Stimulated activated memory B cell treated with anti-CD40 and anti-IgM and Interleukin-4, amounts not matched to agents 10 μg/mL and 1 μg/mL and 100 μg/mL, for 72 hours (primary cell): ENCODE measurements at regions not wholly inside any gene's neighbourhood (a gene's known extent, or its start where the extent isn't known, plus 50 kb on each side); places are given as distances from the start of the nearest gene placed in this dataset.
"Not testable (repeated sequence)": the region's sequence is repeated elsewhere in the genome, so short reads cannot be mapped to it uniquely, and the experiment has no call there.

Experiments used
- ATAC-seq: fragments of 150-1000 bp; cut with Tn5 transposase; 2 replicates; pipeline ENCODE4 v1.10.0; 2021
- H3K27ac Mint-ChIP-seq: one replicate; pipeline ENCODE4 v1.8.0; 2022; ENCODE audit warnings: mild to moderate bottlenecking, mixed read lengths
- H3K27me3 Mint-ChIP-seq: one replicate; pipeline ENCODE4 v1.8.0; 2022; ENCODE audit warnings: mixed read lengths
- H3K36me3 Mint-ChIP-seq: one replicate; pipeline ENCODE4 v1.8.0; 2022; ENCODE audit warnings: mixed read lengths
- H3K4me1 Mint-ChIP-seq: one replicate; pipeline ENCODE4 v1.8.0; 2022; ENCODE audit warnings: mixed read lengths
- H3K4me3 Mint-ChIP-seq: one replicate; pipeline ENCODE4 v1.8.0; 2022; ENCODE audit warnings: mild to moderate bottlenecking, moderate library complexity, mixed read lengths
- H3K9me3 Mint-ChIP-seq: one replicate; pipeline ENCODE4 v1.8.0; 2022; ENCODE audit warnings: mixed read lengths

DNA sequence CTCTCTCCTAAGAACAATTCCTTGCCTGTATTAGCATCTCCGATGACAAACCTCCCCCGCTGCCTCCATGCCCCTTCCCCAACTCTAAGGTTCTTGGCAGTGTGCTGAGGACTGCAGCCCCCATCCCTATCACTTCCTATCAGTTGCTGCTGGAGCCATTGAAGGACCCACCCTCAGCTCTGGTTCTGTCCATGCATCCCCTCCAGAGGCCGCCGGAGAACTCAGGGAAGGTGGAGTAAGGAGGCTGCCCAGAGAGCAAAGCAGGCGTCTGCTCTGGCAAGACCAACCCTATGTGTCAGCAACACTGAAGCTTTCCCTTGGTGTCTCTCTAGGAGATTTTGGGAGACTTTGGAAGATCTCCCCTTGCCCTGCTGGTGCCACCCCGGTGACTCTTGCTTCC, 1139.5 kb downstream of the TBC1D22A start:
- Mint-ChIP-seq H3K4me1 (no peaks in the 10 kb centered on the region), H3K36me3 (no peaks in the 10 kb centered on the region), H3K4me3 (no peak overlapping the region), H3K27me3 (no peaks in the 10 kb centered on the region), H3K27ac (no peak overlapping the region), H3K9me3 (peaks cover 10% of the 10 kb centered on the region)
- ATAC-seq = no peak

DNA sequence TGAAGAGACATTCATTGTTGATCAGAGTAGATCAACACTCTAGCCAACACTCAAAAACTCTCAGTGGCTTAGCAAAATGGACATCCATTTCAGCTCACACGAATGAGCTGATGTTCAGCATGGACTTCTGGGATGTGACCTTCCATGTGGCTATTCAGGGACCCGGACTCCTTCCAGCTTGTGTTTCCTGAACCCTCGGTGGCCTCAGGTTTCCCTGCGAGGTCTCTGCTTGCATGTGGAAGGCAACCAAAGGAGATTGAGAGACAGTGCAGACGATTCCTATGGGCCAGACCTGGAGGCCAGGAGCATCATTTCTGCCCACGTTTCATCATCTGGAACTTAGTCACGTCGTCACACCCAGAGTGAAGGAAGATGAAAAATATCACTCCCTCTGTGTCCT, 1137.4 kb downstream of the TBC1D22A start:
- H3K36me3 Mint-ChIP-seq = no peaks in the 10 kb centered on the region
- no peaks in the 10 kb centered on the region for H3K27me3 Mint-ChIP-seq
- peaks cover 6% of the 10 kb centered on the region for H3K9me3 Mint-ChIP-seq
- no peak overlapping the region for H3K27ac Mint-ChIP-seq
- H3K4me3 Mint-ChIP-seq = no peak overlapping the region
- ATAC-seq = no peak
- H3K4me1 Mint-ChIP-seq = no peaks in the 10 kb centered on the region

DNA sequence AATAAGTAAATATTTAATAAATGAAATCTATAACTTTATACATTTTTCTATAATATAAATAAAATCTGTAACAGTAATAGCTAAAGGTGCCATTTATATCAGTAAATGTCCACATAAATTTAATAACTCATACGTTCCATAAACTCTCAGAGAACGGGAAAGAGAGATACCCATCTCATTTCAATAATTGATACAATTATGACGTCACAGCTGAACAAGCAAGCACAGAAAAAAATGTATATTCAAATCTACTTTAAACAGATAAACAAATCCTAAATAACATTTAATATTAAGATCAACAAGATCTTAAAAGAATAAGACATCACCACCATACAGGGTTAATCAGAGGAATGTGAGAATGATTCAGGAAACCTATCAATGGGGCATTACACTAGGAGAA, 1136.5 kb downstream of the TBC1D22A start:
- no peak for ATAC-seq
- H3K36me3 Mint-ChIP-seq = no peaks in the 10 kb centered on the region
- H3K9me3 Mint-ChIP-seq = peaks cover 12% of the 10 kb centered on the region
- H3K4me3 Mint-ChIP-seq = no peak overlapping the region
- H3K4me1 Mint-ChIP-seq = no peaks in the 10 kb centered on the region
- no peaks in the 10 kb centered on the region for H3K27me3 Mint-ChIP-seq
- H3K27ac Mint-ChIP-seq = no peak overlapping the region

DNA sequence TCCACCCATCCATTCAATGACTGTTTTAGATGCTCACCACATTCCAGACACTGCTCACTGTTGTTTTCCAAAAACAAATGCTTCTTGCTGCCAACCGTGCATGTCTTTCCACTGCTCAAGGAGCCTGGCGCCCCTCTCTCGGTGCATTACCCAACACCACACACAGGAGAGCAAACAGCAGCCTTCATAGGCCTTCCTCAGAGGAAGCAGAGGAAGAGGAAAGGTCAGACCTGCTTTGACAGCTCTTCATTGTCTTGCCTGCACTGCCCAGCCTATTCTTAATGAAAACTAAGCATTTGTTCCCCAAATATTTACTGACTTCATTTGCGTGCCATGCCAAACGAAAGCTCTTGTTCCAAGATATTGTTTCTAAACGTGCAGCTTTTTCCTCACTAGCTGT, 1129.2 kb downstream of the TBC1D22A start:
- no peak for ATAC-seq
- no peak overlapping the region for H3K4me3 Mint-ChIP-seq
- no peaks in the 10 kb centered on the region for H3K27me3 Mint-ChIP-seq
- peaks cover 11% of the 10 kb centered on the region for H3K9me3 Mint-ChIP-seq
- no peaks in the 10 kb centered on the region for H3K4me1 Mint-ChIP-seq
- no peaks in the 10 kb centered on the region for H3K36me3 Mint-ChIP-seq
- no peak overlapping the region for H3K27ac Mint-ChIP-seq

DNA sequence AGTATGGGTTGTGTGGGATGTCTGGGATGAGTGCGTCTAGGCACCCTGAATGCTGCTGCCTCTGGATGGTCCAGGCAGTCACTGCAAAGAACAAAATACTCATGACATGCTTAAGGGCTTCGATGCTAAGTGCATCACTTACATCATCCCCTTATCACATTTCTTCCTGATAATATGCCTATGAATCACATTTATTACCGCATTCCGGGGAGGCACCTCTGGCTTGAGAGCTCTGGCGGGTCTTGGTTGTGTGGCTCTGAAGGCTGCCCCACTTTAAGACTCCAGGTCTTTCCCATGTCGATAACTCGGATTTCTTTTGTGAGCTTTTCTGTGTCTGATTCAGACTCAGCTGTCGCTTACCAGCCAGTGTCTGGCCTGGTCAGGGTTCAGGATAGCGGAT, 1126.4 kb downstream of the TBC1D22A start:
- ATAC-seq = no peak
- H3K4me1 Mint-ChIP-seq = no peaks in the 10 kb centered on the region
- H3K4me3 Mint-ChIP-seq = no peak overlapping the region
- no peak overlapping the region for H3K27ac Mint-ChIP-seq
- no peaks in the 10 kb centered on the region for H3K27me3 Mint-ChIP-seq
- H3K9me3 Mint-ChIP-seq = peaks cover under 1% of the 10 kb centered on the region
- no peaks in the 10 kb centered on the region for H3K36me3 Mint-ChIP-seq

DNA sequence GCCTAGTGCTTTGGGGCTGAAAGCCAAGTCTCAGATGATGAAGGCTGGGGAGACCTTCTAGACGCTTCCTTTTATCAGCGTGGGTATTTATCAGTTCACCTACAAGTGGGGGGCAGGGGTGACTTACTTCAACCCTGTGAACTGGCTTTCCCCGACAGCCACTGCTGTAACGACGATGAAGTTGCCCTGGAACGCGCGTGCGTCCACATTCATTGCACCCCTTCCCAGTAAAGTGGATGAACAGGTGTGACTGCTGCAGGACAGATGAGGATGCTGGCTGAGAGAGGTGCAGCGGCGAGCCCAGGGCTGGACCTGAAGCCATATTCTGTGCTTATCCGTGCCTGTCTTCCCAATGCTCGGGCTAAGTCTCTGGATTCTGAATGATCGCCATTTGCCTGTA, 1122.3 kb downstream of the TBC1D22A start:
- Mint-ChIP-seq H3K36me3 (no peaks in the 10 kb centered on the region), H3K4me1 (no peaks in the 10 kb centered on the region), H3K4me3 (no peak overlapping the region), H3K9me3 (no peaks in the 10 kb centered on the region), H3K27me3 (peaks cover 14% of the 10 kb centered on the region), H3K27ac (no peak overlapping the region)
- ATAC-seq = no peak

DNA sequence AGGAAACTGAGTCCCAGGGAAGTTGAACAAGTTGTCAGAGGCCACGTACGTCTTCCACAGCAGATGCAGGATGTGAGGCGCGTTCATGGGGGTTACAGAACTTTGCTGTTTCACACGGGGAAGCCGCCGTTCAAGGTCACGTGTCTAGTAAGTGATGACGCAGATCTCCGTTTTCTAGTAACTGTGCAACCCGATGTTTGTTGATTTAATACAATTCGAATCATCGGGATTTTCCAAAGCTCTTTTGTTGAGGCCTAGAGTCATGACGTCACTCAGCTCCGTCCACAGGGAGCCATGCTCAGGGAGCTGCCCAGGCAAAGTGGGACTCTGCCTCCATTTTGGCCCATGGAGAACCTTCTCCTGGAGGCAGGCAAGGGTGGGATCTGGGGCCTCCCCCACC, 1121.8 kb downstream of the TBC1D22A start:
- no peak overlapping the region for H3K27ac Mint-ChIP-seq

DNA sequence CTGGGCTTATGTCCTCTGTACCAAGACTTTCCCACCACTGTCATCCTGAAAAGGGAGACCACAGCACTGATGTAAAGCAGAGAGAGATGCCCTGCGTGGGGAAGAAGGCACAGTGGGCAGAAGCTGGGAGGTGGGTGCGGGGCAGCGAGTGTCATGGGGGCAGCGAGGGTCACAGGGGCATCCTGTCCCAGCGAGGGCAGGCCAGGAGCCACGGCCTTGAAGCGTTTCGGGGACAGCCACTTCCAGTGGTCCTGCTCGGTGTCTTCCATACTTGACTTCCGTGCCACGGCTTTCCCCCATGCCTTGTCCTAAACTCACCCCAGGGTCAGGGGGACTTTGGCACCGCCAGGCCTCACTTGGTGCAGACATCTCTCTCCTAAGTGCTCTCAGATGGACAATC, 1121.3 kb downstream of the TBC1D22A start:
- no peaks in the 10 kb centered on the region for H3K9me3 Mint-ChIP-seq
- peaks cover 14% of the 10 kb centered on the region for H3K27me3 Mint-ChIP-seq
- H3K4me3 Mint-ChIP-seq = no peak overlapping the region
- ATAC-seq = no peak
- H3K4me1 Mint-ChIP-seq = no peaks in the 10 kb centered on the region
- H3K36me3 Mint-ChIP-seq = no peaks in the 10 kb centered on the region
- H3K27ac Mint-ChIP-seq = no peak overlapping the region

More for the DNA sequence above, 1121.8 kb downstream of the TBC1D22A start:
- H3K4me1 Mint-ChIP-seq = no peaks in the 10 kb centered on the region
- no peak overlapping the region for H3K4me3 Mint-ChIP-seq
- H3K9me3 Mint-ChIP-seq = no peaks in the 10 kb centered on the region
- no peaks in the 10 kb centered on the region for H3K36me3 Mint-ChIP-seq
- peaks cover 14% of the 10 kb centered on the region for H3K27me3 Mint-ChIP-seq
- no peak for ATAC-seq

DNA sequence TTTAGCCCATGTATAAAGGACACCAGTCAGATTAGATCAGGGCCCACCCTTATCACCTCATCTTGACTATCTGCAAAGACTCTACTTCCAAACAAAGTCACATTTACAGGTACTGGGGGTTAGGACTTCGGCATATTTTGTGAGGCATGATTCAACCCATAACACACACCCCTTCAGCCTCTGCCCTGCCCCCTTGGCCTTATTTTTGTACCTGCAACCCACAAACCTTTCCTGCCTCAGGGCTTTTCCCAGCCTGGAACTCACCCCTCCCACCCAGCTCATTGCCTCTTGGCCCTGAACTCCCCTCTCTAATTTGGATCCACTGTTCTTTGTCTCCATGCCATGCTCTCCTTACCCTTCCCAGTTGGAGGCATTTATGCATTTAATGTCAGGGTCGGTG, 1116.9 kb downstream of the TBC1D22A start:
- no peak overlapping the region for H3K4me3 Mint-ChIP-seq
- H3K9me3 Mint-ChIP-seq = no peaks in the 10 kb centered on the region
- no peaks in the 10 kb centered on the region for H3K4me1 Mint-ChIP-seq
- ATAC-seq = no peak
- no peaks in the 10 kb centered on the region for H3K36me3 Mint-ChIP-seq
- no peak overlapping the region for H3K27ac Mint-ChIP-seq
- H3K27me3 Mint-ChIP-seq = peaks cover 43% of the 10 kb centered on the region

DNA sequence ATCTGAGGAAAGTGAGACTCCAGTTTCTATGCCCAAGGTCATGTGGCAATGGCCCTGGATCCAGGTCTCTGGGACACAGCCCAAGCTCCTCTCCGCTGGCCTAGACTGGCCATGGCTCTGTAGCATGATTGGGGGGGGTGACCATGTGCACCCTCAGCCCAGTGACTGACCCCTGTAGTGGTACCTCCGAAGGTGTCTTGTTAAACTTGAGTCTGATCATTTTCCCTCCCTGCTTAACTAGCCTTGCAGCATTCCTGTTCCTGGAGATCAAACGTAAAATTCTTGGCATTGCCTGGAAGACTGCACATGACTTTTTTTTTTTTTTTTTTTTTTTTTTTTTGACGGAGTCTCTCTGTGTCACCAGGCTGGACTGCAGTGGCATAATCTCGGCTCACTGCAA, 1116.0 kb downstream of the TBC1D22A start:
- H3K4me1 Mint-ChIP-seq = no peaks in the 10 kb centered on the region
- no peak for ATAC-seq
- H3K27ac Mint-ChIP-seq = no peak overlapping the region
- H3K9me3 Mint-ChIP-seq = no peaks in the 10 kb centered on the region
- no peak overlapping the region for H3K4me3 Mint-ChIP-seq
- peaks cover 41% of the 10 kb centered on the region for H3K27me3 Mint-ChIP-seq
- no peaks in the 10 kb centered on the region for H3K36me3 Mint-ChIP-seq

DNA sequence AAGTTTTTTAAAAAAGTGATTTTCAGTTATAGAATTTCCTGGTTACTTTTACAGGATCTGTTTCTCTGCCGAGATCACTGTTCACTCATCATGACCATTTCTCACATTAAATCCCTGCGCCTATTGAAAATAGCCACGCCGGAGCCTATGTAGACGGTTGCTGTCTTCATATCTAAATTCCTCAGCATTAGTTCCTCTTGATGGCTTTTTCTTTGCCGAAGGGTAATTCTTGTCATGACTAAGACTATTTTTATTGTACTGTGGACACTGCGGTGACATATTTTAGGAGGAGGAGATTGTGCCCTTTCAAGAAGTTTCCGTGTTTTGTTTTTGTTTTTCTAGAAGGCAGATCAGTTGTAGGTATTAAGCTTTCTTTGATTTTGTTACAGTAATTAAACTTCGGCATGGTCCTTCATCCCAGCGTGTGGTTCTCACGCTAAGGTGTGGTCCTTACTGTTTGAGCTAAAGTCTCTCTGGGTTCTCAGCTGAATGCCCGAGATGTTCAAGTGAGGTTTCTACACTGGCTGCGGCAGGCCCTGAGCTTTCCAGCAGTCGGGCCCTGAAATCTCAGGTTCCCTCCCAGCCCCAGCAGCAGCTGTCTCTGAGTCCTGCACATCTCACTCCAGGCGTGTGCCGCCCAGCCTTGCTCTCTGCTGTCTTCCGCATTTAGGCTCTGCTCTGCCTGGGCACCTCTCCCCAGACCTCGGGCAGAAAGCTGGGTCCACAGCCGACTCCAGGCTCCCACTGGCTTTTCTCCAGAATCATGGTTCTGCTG, 1110.5 kb downstream of the TBC1D22A start:
- Mint-ChIP-seq H3K27me3 (peaks cover 32% of the 10 kb centered on the region), H3K36me3 (no peaks in the 10 kb centered on the region), H3K4me1 (no peaks in the 10 kb centered on the region), H3K9me3 (peaks cover 3% of the 10 kb centered on the region), H3K4me3 (no peak overlapping the region), H3K27ac (no peak overlapping the region)
- peak; percentile 39 for ATAC-seq

DNA sequence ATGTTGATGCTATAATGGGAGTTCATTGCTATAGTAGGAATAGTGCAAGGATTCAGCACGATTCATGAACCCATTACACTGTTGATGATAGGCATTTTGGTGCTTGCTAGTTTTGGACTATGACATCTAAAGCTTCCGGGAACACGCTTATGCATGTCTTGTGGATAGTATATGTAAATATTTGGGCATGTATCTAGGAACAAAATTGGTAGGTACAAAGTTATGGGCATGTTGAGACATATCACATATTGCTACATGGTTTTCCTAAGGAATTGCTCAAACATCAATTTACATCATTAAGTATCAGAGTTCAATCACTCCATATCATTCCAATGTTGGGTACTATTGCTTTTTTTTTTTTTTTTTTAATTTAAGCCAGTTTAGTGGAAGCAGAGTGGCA, 1103.2 kb downstream of the TBC1D22A start:
- Mint-ChIP-seq H3K9me3 (peaks cover 8% of the 10 kb centered on the region), H3K27ac (no peak overlapping the region), H3K36me3 (no peaks in the 10 kb centered on the region), H3K4me1 (no peaks in the 10 kb centered on the region), H3K4me3 (no peak overlapping the region), H3K27me3 (peaks cover 14% of the 10 kb centered on the region)
- ATAC-seq = no peak

DNA sequence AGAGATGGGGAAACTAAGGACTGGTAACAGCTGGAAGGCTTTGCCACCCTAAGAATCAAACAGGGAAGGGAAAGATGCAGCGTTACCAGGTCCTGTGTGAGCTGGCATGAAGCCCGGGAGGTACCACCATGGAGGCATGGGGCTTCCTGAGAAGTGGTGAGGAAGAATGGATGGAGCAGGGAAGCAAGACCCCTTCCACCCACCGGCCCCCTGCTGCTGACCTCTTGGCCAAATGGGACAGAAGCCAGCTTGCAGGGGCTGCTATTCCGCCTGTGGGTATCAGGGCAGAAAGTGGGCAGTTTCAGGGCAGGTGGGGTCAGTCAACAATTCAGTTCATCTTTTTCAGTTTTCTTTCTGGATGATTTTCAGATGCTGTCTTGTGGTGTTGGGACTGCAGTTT, 1099.9 kb downstream of the TBC1D22A start:
- Mint-ChIP-seq H3K27ac (no peak overlapping the region), H3K27me3 (peaks cover 14% of the 10 kb centered on the region), H3K36me3 (no peaks in the 10 kb centered on the region), H3K4me1 (no peaks in the 10 kb centered on the region), H3K4me3 (no peak overlapping the region), H3K9me3 (peaks cover 5% of the 10 kb centered on the region)
- no peak for ATAC-seq

DNA sequence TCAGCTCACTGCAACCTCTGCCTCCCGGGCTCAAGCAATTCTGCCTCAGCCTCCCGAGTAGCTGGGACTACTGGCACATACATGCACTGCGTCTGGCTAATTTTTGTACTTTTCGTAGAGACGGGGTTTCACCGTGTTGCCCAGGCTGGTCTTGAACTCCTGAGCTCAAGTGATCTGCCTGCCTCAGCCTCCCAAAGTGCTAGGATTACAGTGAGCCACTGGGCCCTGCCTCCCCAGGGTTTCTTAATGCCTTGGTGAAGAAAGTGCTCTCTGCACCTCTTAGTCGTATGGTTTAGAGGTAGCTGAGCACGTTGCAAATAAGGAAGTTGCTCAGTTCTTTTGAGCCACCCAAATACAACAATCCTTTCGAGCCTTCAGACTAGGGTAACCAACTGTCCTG, 1098.5 kb downstream of the TBC1D22A start:
- H3K9me3 Mint-ChIP-seq, H3K4me1 Mint-ChIP-seq, H3K36me3 Mint-ChIP-seq, ATAC-seq, H3K27ac Mint-ChIP-seq, H3K4me3 Mint-ChIP-seq: not testable (repeated sequence)
- H3K27me3 Mint-ChIP-seq = peaks cover 14% of the 10 kb centered on the region

DNA sequence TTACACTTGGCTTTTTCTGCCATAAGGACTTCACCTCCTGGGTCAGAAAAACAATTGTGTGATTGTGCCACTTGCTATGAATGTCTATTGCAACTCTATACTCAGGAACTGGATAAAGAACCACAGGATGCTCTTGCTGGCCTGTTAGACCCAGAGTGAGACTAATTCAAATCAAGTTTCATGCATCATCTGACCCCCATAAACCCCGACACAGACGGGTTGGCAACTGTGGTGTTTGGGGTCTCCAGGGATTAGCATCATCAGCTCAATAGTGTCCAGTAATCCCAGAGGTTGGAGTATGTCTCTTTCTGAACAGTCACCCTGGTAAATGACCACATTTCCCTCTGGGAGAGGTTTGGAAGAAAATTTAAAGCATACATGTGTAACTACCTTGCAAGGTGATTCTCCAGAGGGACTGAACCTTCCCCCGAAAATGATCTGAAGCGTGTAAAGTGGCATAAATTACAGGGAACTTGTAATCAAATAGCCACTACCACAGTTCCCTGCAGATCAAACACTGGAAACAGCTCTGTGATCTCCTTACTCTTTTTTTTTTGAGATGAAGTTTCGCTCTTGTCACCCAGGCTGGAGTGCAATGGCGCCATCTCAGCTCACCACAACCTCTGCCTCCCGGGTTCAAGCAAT, 1097.6 kb downstream of the TBC1D22A start:
- peaks cover 2% of the 10 kb centered on the region for H3K9me3 Mint-ChIP-seq
- no peak overlapping the region for H3K4me3 Mint-ChIP-seq
- H3K27me3 Mint-ChIP-seq = peaks cover 14% of the 10 kb centered on the region
- no peaks in the 10 kb centered on the region for H3K36me3 Mint-ChIP-seq
- ATAC-seq = no peak
- no peak overlapping the region for H3K27ac Mint-ChIP-seq
- H3K4me1 Mint-ChIP-seq = no peaks in the 10 kb centered on the region

DNA sequence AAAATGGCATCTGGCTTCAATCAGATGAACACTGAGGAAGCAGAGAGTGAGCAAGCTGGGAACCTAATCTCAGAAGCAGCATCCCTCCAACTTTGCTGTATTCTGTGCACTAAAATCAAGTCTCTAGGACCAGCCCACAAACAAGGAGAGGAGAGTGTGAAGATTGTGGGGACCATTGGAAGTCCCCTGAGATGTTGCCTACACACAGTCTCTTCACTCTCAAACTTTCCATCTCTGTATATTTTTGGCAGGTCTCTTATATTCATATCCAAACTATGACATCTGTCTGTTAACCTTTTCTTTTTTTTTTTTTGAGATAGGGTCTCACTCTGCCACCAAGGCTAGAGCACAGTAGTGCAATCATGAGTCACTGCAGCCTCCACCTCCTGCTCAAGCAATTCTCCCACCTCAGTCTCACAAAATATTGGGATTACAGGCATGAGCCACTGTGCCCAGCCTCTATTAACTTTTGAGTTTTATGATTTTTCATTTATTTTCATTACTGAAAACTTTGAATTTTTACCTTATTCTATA, 1096.4 kb downstream of the TBC1D22A start:
- H3K9me3 Mint-ChIP-seq = peaks cover 1% of the 10 kb centered on the region
- no peaks in the 10 kb centered on the region for H3K36me3 Mint-ChIP-seq

More for the DNA sequence above, 1096.4 kb downstream of the TBC1D22A start:
- peak; percentile 57 for ATAC-seq
- no peaks in the 10 kb centered on the region for H3K4me1 Mint-ChIP-seq
- H3K27me3 Mint-ChIP-seq = peaks cover 14% of the 10 kb centered on the region
- no peak overlapping the region for H3K4me3 Mint-ChIP-seq
- H3K27ac Mint-ChIP-seq = no peak overlapping the region
